Muscle layer of duodenum (tissue), 2 donors: ENCODE measurements at regions not wholly inside any gene's neighbourhood (a gene's known extent, or its start where the extent isn't known, plus 50 kb on each side); places are given as distances from the start of the nearest gene placed in this dataset.

Experiments
- H3K27ac ChIP-seq: one replicate; pipeline ENCODE4 v1.7.0; 2013; ENCODE audit warnings: mild to moderate bottlenecking, low read length
- H3K27me3 ChIP-seq: one replicate; pipeline ENCODE4 v1.7.0; 2013; ENCODE audit warnings: low read depth, mild to moderate bottlenecking, control low read depth, low read length
- H3K36me3 ChIP-seq, 2 donors: one replicate each; pipeline ENCODE4 v1.7.0; 2013; ENCODE audit warnings: low read length in 2 of 2, control low read depth in 1 of 2, mild to moderate bottlenecking in 1 of 2; ENCODE audit not compliant: insufficient read depth in 2 of 2, control insufficient read depth in 1 of 2
- H3K4me1 ChIP-seq, 2 donors: one replicate each; pipeline ENCODE4 v1.7.0; 2013; ENCODE audit warnings: low read length in 2 of 2, mild to moderate bottlenecking in 2 of 2, control low read depth in 1 of 2, moderate library complexity in 1 of 2; ENCODE audit not compliant: insufficient read depth in 2 of 2, control insufficient read depth in 1 of 2
- H3K4me3 ChIP-seq, 2 donors: one replicate each; pipeline ENCODE4 v1.7.0; 2013; ENCODE audit warnings: low read length in 2 of 2, low read depth in 1 of 2, mild to moderate bottlenecking in 1 of 2
- H3K9me3 ChIP-seq, 2 donors: one replicate each; pipeline ENCODE4 v1.7.0; 2013; ENCODE audit warnings: low read length in 2 of 2, control low read depth in 1 of 2, mild to moderate bottlenecking in 1 of 2; ENCODE audit not compliant: control insufficient read depth in 1 of 2
- donor health status: healthy.

- no peaks in the 10 kb centered on the region for H3K9me3 ChIP-seq
- no peaks in the 10 kb centered on the region for H3K27me3 ChIP-seq
- no peak overlapping the region for H3K27ac ChIP-seq
- peaks cover 0 to 35% of the 10 kb centered on the region in 2 donors for H3K4me1 ChIP-seq
- peaks cover 0 to 2% of the 10 kb centered on the region in 2 donors for H3K36me3 ChIP-seq
- no peak overlapping the region for H3K4me3 ChIP-seq
Measured at GRCh38 chr4:20614816-20615215, 85.4 kb upstream of the PACRGL start.

GRCh38 chr4:20615486-20616260 is 84.6 kb upstream of the PACRGL start:
- H3K27me3 ChIP-seq: no peaks in the 10 kb centered on the region
- H3K27ac ChIP-seq: no peak overlapping the region
- H3K4me1 ChIP-seq: peaks cover 0 to 35% of the 10 kb centered on the region in 2 donors
- no peak overlapping the region for H3K4me3 ChIP-seq
- no peaks in the 10 kb centered on the region for H3K36me3 ChIP-seq
- H3K9me3 ChIP-seq: no peaks in the 10 kb centered on the region

- Histone ChIP-seq H3K4me1 (peaks cover 0 to 35% of the 10 kb centered on the region in 2 donors), H3K27me3 (no peaks in the 10 kb centered on the region), H3K4me3 (no peak overlapping the region), H3K9me3 (no peaks in the 10 kb centered on the region), H3K27ac (no peak overlapping the region), H3K36me3 (no peaks in the 10 kb centered on the region)
Measured at GRCh38 chr4:20616313-20616712, 83.9 kb upstream of the PACRGL start.

- Histone ChIP-seq H3K9me3 (no peaks in the 10 kb centered on the region), H3K4me3 (no peak overlapping the region), H3K27ac (no peak overlapping the region), H3K27me3 (no peaks in the 10 kb centered on the region), H3K4me1 (peaks cover 0 to 35% of the 10 kb centered on the region in 2 donors), H3K36me3 (no peaks in the 10 kb centered on the region)
Measured at GRCh38 chr4:20616848-20617247, 83.4 kb upstream of the PACRGL start.

- Histone ChIP-seq H3K9me3 (no peaks in the 10 kb centered on the region), H3K36me3 (no peaks in the 10 kb centered on the region), H3K4me1 (peaks cover 0 to 35% of the 10 kb centered on the region in 2 donors), H3K4me3 (no peak overlapping the region), H3K27me3 (no peaks in the 10 kb centered on the region), H3K27ac (no peak overlapping the region)
Measured at GRCh38 chr4:20617678-20618396, 82.4 kb upstream of the PACRGL start.

- Histone ChIP-seq H3K9me3 (no peaks in the 10 kb centered on the region), H3K4me1 (peaks cover 0 to 35% of the 10 kb centered on the region in 2 donors), H3K27me3 (no peaks in the 10 kb centered on the region), H3K4me3 (no peak overlapping the region), H3K36me3 (no peaks in the 10 kb centered on the region), H3K27ac (no peak overlapping the region)
Measured at GRCh38 chr4:20618731-20619130, 81.5 kb upstream of the PACRGL start.

- Histone ChIP-seq H3K27me3 (no peaks in the 10 kb centered on the region), H3K27ac (peak overlapping the region; percentile 30), H3K4me3 (peak overlapping the region in 1 of 2 donors; percentile 28), H3K4me1 (peaks cover 0 to 23% of the 10 kb centered on the region in 2 donors), H3K36me3 (no peaks in the 10 kb centered on the region), H3K9me3 (no peaks in the 10 kb centered on the region)
Measured at GRCh38 chr4:20621476-20621875, 78.8 kb upstream of the PACRGL start.

GRCh38 chr4:20622701-20623100 is 77.6 kb upstream of the PACRGL start:
- H3K4me1 ChIP-seq: peaks cover 0 to 12% of the 10 kb centered on the region in 2 donors
- H3K36me3 ChIP-seq: no peaks in the 10 kb centered on the region
- no peak overlapping the region for H3K27ac ChIP-seq
- H3K27me3 ChIP-seq: no peaks in the 10 kb centered on the region
- H3K9me3 ChIP-seq: no peaks in the 10 kb centered on the region
- no peak overlapping the region for H3K4me3 ChIP-seq

- Histone ChIP-seq H3K36me3 (no peaks in the 10 kb centered on the region), H3K27ac (no peak overlapping the region)
Measured at GRCh38 chr4:20623939-20624338, 76.3 kb upstream of the PACRGL start.

GRCh38 chr4:20624793-20625374 is 75.4 kb upstream of the PACRGL start:
- Histone ChIP-seq H3K36me3 (no peaks in the 10 kb centered on the region), H3K27me3 (no peaks in the 10 kb centered on the region), H3K27ac (no peak overlapping the region), H3K9me3 (no peaks in the 10 kb centered on the region), H3K4me1 (no peaks in the 10 kb centered on the region), H3K4me3 (no peak overlapping the region)

More at GRCh38 chr4:20623939-20624338, 76.3 kb upstream of the PACRGL start:
- no peaks in the 10 kb centered on the region for H3K9me3 ChIP-seq
- H3K4me3 ChIP-seq: no peak overlapping the region
- no peaks in the 10 kb centered on the region for H3K4me1 ChIP-seq
- H3K27me3 ChIP-seq: no peaks in the 10 kb centered on the region

- H3K27me3 ChIP-seq: no peaks in the 10 kb centered on the region
- H3K36me3 ChIP-seq: no peaks in the 10 kb centered on the region
- H3K27ac ChIP-seq: no peak overlapping the region
- H3K4me3 ChIP-seq: no peak overlapping the region
- no peaks in the 10 kb centered on the region for H3K4me1 ChIP-seq
- H3K9me3 ChIP-seq: no peaks in the 10 kb centered on the region
Measured at GRCh38 chr4:20625426-20625825, 74.8 kb upstream of the PACRGL start.
